ENCODE measurements at regions not wholly inside any gene's neighbourhood (a gene's known extent, or its start where the extent isn't known, plus 50 kb on each side); places are given as distances from the start of the nearest gene placed in this dataset.
"Not testable (repeated sequence)": the region's sequence is repeated elsewhere in the genome, so short reads cannot be mapped to it uniquely, and the experiment has no call there.

DNA sequence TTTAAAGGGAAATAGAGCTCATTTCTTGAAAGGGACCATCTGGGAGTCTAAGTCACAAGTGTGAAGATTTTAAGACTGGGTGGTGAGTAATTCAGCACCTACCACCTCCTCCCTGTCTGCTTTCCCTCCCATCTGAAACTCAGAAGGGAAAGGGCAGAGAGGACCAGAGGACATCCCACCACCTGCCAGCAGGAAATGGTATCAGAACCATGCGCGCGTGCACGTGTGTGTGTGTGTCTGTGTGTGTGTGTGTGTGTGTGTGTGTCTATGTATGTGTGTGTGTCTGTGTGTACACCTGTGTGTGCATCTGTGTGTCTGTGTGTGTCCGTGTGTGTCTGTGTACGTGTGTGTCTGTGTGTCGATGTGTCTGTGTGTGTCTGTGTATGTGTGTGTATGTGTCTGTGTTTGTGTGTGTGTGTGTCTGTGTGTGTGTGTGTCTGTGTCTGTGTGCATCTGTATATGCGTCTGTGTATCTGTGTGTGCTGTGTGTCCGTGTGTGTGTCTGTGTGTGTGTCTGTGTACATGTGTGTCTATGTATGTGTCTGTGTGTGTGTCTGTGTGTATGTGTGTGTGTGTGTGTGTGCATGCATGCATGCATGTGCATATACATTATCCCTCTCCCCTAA, 76.8 kb downstream of the ZFP36L2 start:
- no peak for DNase-seq

DNA sequence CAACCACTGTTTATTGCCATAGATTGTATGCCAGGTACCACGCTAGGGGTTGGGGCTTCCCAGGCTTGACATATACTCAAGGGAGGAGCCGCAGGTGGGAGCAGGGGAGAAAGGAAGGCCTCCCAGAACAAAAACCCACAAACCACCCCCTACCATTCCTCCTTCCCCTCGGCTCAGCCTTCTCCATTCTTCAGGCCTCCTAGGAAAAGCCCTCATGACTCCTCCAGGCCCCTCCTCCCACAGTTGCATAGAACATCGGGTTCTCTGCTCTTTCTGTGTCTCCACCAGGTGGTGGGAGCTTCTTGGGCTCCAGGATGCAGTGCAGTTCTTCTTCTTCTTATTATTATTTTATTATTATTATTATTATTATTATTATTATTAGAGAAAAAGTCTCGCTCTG, 80.3 kb downstream of the ZFP36L2 start:
- DNase-seq, result no peak

DNA sequence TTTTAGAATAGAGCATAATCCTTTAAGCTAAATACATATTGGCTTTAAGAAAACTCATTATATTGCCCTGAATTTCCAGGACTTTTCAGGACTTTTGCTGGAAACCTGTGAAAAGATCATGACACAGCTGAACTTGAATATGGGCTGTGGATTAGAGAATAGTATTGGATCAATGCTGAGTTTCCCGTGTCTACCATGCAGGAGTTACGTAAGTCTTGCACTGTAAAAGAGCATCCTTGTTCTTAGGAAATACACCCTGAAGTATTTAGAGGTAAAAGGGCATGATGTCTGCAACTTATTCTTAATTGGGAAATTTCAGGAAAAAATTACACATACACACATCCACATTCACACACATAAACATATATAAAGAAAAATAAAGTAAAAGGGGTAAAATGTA, 82.1 kb downstream of the ZFP36L2 start:
- no peak for DNase-seq

DNA sequence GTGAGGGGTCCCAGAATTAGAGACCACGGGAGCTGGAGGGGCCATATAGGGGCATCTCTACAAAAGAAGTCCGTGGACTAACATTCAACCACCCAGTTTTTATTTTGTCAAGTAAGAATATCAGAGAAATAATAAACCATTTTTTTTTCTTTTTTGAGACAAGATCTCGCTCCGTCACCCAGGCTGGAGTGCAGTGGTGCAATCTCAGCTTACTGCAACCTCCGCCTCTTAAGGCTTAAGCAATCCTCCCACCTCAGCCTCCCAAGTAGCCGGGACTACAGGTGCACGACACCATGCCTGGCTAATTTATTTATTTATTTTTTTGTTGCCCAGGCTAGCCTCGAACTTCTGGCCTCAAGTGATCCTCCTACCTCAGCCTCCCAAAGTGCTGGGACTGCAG, 82.7 kb downstream of the ZFP36L2 start:
- no peak for DNase-seq

DNA sequence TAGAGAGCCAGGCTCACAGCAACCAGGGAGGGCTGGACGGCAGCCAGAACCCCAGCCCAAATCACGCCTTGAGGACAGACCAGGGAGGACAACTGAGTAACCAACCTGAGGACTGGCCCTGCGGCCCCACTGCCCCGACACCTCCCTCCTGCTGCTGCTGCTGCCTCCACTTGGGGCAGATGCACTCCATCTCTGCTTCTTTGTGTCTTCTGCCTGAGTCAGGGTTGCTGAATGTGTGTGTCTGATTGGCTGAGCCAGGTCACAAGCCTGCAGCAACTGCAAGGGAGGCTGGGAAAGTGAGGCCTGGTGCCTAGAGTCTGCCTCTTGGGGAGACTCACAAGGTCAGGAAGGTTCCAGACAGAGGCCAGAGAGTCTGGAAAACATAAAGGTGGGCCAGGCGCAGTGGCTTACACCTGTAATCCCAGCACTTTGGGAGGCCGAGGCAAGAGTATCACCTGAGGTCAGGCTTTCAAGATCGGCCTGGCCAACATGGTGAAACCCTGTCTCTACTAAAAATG, 83.4 kb downstream of the ZFP36L2 start:
- DNase-seq, result no peak

DNA sequence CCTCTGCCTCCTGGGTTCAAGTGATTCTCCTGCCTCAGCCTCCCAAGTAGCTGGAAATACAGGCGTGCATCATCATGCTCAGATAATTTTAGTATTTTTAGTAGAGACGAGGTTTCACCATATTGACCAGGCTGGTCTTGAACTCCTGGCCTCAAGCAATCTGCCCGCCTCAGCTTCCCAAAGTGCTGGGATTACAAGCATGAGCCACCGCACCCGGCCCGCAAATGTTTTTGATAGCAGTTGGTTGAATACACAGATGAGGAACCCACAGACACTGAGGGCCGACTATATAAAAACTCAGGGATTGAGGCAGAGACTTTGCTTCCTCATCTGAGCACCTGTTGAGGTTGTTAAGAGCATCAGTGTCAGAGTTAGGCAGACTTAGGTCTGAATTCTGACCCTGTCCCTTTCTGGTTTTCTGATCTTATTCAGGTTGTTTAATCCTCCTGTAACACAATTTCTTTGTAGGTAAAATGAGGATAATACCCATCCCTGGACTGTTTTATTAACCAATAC, 84.7 kb downstream of the ZFP36L2 start:
- DNase-seq, result not testable (repeated sequence)

DNA sequence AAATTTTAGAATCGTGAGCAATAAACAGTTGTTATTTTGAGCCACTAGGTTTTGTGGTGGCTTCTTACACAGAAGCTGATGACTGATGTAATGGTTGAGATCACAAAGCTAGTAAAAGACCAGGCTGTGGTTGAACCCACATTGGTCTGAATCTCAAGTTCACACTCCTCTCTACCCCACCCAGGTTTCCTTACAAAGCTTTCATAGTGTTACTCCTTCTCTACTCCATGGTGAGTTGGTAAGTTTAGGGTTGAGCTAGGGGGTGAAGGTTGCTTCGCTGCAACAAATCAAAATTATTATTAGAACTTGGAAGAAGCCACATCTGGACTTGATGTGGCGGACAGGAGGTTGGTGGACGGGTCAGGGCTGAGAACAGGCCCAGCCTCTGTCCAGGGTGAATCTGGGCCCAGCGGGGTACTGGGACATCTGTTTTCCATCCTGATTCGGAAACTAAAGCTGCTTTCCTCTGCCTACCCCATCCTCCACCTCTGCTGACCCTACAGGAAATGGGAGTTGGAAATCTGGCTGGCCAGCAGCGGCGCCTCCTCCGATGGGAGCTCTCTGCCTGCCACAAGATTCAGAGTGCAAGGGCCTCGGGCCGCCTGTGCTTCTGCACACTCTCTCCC, 86.3 kb downstream of the ZFP36L2 start:
- peak; percentile 76 for DNase-seq

DNA sequence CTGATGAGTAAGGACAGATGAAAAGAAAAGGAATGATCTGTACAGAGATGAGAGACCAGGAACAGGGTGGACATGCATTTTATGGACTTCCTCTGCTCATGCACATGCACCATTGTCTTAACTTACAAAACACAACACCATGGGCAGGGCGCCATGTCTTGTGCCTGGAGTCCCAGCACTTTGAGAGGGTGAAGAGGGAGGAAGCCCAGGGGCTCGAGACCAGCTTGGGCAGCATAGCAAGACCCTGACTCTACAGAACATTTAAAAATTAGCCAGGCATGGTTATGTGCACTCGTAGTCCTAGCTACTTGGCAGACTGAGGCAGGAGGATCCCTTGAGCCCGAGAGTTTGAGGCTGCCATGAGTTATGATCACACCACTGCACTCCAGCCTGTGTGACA, 86.9 kb downstream of the ZFP36L2 start:
- no peak for DNase-seq

DNA sequence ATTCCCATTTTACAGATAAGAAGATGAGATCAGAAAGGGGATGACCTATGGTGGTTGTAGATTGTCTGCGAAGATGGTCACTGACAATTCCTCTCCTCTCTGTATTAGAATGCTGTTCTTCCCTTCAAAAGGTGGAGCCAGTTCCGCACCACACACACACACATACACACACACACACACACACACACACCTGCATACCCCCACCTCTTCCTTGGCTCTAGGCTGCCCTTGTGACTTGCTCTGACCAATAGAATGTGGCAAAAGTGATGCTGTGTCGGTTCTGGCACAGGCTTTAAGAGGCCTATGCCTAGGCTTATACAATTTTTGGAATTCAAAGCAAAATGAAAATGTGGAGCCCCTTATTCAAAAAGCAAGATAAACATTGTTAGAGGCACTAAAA, 88.0 kb downstream of the ZFP36L2 start:
- DNase-seq, result no peak

DNA sequence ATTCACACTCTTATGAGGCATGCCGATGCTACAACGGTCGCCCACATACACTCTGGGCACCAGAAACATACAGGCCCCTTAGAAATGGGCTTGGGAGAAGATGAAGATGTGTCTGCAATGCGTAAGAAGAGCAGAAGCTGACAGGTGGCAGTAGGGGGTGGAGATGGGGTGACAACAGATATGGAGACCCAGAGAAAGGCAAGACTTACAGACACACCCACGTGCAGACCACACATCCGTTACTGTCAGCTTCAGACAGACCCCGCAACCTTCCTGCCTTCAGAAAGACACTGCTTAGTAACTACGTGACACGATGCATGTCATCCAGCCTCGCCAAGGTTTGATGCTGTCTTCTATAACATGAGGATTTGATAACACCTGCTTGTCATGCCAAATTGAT, 89.5 kb downstream of the ZFP36L2 start:
- DNase-seq, result no peak

DNA sequence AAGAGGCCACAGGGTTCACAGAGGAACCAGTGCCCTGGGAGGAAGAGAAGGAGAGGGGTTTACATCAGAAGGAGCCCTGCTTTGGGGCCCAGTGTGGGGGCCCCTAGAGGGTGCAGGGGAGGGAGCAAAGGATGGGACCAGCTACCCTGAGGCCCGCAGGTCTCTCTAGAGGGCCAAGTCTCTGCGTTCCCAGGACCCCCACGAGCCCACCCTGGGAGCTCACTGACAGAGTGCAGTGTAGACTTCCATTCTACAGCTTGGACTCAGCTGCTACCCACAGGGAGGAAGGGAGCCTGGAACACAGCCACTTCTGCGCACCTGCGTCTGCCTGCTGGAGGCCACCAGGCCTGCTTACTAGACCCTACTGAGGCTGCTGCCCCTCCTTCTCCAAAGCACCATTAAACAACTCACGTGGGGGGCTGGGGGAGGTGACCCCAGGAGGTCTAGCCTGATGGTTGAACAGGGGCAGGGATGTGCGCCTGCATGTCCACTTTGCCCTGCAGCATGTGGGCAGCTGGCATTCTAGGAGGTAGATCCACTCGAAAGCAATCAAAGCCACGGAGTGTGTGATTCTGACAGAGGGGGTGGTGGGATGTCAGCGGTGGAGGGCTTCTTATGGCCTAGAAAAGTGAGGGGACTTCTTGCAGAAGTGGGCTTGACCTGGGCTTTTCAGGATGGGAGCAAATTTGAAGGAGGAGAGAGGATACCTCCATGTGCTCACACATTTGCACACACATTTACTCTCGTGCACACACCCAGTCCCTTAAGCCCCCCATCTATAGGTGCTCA, 90.2 kb downstream of the ZFP36L2 start:
- DNase-seq, result no peak

DNA sequence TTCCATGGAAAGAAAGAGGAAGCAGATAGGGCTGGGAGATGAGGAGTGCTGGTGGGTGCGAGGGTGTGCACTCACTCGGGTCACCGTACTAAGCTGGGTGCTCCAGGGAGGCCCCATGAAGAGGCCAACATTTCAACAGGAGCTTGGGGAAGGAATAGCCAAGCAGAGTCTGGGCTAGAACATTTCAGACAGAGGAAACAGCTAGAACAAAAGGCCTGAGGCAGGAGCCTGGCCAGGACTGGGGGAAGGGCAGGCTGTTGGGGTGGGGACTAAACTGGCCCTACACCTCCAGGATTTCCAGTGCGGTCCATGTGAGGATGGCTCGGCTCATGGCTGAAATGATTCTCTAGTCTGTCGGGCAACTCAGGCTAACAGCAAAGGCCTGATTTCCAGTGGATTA, 90.8 kb downstream of the ZFP36L2 start:
- no peak for DNase-seq

DNA sequence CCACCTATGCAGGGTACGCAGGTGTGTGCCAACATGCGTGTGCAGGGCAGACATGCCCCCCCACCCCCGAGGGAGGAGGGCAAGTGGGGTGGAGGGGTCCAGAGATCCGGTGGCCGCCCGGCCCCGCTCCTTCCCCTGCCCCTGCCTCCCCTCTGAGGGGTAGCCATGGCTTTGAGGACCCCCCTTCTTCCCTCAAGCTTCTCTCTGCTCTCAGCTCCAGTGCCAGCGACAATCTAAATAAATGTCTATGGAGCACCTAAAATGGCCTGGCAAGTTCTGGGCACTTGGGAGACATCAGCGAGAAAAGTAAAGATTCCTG, 91.9 kb downstream of the ZFP36L2 start:
- DNase-seq, result no peak

DNA sequence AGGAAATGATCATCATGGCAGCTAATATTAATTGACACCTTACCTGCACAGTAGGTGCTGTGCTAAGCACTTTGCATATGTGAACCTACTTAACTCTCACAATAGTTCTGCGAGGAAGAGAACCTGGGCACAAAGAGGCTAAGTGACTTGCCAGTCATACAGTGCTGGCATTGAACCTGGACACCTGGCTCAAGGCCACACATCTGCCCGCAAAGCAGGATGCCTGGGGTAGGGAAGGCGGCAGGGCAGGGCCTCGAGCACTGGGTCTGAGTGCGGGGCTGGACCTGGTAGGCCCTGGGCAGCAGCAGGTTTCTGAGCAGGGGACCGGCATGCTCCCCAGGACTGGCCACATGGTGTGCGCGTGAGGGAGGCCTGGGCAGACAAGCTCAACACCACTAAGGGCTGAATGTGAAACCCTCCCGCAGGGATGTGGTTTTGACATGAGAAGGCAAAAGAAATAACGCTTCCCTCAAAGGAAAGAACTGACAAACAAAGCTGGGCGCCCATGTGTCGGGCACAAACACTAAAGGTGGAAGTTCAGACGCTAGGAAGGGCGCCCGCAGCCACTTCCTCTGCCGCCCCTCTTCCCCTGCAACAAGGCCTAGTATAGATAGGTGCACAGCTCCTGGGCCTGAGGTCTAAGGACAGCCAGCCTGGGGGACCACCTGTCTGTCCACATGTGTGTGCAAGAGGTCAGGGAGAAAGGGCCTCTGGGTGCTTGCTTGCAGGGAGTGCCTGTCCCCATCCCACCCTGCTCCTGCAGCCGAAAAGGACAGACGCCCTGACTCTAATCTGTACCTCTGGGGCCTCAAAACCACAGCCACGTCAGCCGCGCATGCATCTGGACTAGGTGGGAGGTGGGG, 92.5 kb downstream of the ZFP36L2 start:
- no peak for DNase-seq

DNA sequence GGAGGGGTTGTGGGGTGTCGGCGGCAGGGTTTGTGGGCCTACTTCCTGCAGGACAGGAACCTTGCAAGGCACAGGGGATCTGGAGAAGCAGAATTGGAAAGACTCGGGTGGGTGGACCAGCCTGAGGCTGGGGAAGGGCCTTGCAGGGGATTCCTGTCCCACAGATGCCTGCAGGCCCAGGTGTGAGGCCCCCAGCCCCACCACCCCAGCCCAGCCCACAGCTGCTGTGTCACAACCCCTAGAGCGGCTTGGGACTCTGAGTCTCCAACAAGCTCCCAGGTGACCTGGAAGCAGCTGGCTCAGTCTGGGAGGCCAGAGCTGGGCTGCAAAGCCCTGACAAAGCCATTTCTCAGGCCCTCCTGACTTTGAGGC, 93.1 kb downstream of the ZFP36L2 start:
- DNase-seq, result no peak

DNA sequence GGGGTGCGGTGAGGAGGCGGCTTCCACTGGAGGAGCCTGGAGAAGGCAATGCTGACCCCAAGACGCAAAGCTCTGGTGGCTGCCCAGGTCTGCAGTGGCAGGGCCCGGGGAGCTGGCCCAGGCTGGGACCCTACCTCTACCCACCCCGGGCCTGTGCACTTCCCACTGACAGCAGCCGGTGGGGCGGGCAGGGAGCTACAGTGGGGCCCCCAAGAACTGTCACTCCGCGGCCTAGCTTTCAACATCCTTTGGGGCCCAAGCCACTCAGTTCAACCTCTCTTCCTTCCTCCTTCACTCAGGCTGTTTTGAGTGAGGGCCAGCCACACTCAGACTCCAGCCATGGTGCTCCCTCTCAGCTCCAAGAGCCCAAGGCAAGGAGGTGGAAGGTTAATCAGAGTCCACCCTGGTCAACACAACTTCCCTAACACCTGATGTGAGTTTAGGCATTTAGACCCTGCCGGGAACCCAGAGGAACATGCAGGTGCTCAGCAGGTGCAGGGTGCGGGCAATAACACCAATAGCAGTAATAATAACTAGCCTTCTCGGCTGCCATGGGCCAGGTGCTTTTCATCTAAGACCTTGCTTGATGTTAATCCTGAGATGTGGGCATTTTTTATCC, 93.6 kb downstream of the ZFP36L2 start:
- DNase-seq, result no peak

DNA sequence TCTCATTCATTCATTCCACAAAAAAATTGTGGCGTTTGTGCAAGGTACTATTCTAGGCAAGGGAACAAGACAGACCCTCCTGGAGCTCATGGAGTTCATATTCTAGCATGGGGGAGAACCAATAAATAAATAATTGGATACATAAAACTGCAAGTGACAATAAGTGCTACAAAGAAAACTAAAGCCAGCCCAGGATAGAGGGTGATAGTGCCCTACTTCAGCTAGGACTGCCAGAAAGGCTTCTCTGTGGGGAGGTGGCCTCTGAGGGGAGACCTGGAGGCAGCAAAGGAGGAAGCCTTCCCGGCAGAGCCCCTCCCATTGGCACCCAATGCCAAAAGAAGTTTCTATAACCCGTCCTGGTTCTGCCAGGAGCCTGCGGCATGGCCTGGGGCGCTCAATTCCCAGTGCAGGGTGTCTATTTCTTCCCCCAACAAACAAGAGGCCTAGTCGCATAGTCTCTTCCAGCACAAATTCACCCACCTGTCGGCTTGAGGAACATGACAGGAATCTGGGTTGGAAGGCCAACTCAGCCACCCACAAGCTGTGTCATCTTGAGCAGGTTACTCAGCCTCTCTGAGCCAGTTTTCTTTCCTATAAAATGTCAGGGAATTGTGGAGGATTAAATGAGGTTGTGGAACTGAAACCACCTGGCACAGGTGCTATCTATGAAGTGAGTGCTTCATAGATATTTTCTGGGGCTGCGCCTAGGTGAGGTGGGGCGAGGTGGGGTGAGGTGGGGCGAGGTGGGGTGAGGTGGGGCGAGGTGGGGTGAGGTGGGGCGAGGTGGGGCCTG, 94.3 kb downstream of the ZFP36L2 start:
- no peak for DNase-seq

DNA sequence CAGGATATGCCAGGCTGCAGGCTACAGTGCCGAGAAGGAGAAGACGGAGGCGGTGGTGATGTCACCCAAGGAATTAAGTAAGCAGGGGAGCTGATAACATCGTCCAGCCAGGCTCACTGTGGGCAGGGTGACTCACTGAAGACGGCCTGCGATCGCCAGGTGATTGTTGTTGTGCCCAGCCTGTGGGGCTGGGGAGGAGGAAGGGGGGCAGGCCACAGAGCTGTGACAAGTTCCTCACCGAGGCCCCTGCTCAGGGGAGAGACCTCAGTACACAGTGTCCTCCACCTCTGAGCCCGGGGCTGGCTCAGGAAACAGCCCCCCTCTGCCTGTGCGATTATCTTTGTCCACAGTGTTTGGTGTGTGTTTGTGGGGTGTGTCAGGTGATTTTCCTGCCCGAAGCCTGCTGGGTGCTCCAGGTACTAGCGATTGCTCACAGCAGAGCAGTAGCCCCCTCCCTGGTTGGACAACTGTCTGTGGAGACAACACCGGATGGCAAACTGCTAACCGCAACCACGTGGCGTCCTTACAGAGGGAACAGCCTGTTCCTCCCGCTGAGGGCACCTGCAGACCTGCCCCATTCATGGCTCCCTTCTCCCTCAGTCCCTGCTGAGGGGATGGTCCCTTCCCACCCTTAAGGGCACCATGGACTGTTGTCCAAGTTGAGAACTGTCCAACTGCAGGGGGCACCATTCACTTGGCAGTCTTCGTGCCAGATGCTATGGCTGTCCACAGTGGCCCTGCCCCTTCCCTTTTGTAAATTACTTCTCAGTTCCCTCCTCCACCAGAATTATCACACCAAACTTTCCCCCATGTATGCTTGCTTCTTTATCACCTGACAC, 95.1 kb downstream of the ZFP36L2 start:
- no peak for DNase-seq

DNA sequence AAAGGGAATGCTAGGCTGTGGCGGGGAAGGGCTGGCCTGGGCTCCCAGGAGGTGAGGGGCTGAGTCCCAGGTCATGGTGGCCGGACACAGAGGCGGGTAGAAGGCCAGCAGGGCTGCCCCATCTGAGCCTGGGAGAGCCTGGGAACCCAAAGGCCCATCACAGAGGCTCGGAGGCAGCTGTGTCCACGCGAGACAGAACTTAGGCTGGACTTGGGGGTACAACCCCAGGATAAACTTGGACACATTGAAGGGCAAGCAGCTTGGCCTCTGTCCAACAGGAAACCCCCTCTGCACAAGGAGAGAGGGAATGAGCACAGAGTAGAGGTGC, 95.9 kb downstream of the ZFP36L2 start:
- DNase-seq, result no peak

Measured in renal pelvis (tissue), 1 donor.